H9 (cell line): ENCODE measurements at regions not wholly inside any gene's neighbourhood (a gene's known extent, or its start where the extent isn't known, plus 50 kb on each side); places are given as distances from the start of the nearest gene placed in this dataset.

Experiments used
- DNase-seq: peaks from one replicate; pipeline ENCODE4 v3.0.0-alpha.2; 2017
- H2AFZ ChIP-seq: one replicate; pipeline ENCODE4 v1.6.1; 2013; ENCODE audit warnings: mild to moderate bottlenecking, low read length, control low read depth, moderate library complexity
- H2AK5ac ChIP-seq: 2 replicates; pipeline ENCODE4 v1.6.1; 2013; ENCODE audit warnings: low read length, control low read depth, mixed read lengths; ENCODE audit not compliant: insufficient read length
- H2BK120ac ChIP-seq: one replicate; pipeline ENCODE4 v1.6.1; 2013; ENCODE audit warnings: low read depth, mild to moderate bottlenecking, low read length, control low read depth, inconsistent platforms; ENCODE audit not compliant: poor library complexity, severe bottlenecking
- H2BK12ac ChIP-seq: 2 replicates; pipeline ENCODE4 v1.6.1; 2013; ENCODE audit warnings: low read length, control low read depth, mixed read lengths, low read depth; ENCODE audit not compliant: insufficient read length
- H2BK15ac ChIP-seq: 2 replicates; pipeline ENCODE4 v1.6.1; 2013; ENCODE audit warnings: low read depth, low read length, control low read depth
- H2BK20ac ChIP-seq: one replicate; pipeline ENCODE4 v1.6.1; 2013; ENCODE audit warnings: low read depth, mild to moderate bottlenecking, low read length, control low read depth, inconsistent platforms; ENCODE audit not compliant: poor library complexity, severe bottlenecking
- H2BK5ac ChIP-seq: 2 replicates; pipeline ENCODE4 v1.6.1; 2013; ENCODE audit warnings: low read length, control low read depth, mixed read lengths; ENCODE audit not compliant: insufficient read length
- H3K14ac ChIP-seq: 2 replicates; pipeline ENCODE4 v1.6.1; 2013; ENCODE audit warnings: low read length, control low read depth; ENCODE audit not compliant: insufficient read depth
- H3K18ac ChIP-seq: 2 replicates; pipeline ENCODE4 v1.6.1; 2013; ENCODE audit warnings: low read depth, mild to moderate bottlenecking, mixed read lengths, low read length, control low read depth; ENCODE audit not compliant: insufficient read length
- H3K23ac ChIP-seq: 2 replicates; pipeline ENCODE4 v1.6.1; 2013; ENCODE audit warnings: low read length, control low read depth, mixed read lengths, low read depth; ENCODE audit not compliant: insufficient read length
- H3K23me2 ChIP-seq: 2 replicates; pipeline ENCODE4 v1.6.1; 2013; ENCODE audit warnings: low read depth, mild to moderate bottlenecking, mixed read lengths, low read length, control low read depth; ENCODE audit not compliant: insufficient read length, poor library complexity, severe bottlenecking
- H3K27ac ChIP-seq: 2 replicates; pipeline ENCODE4 v1.5.1; 2013; ENCODE audit warnings: low read length, control low read depth, mixed read lengths, low read depth; ENCODE audit not compliant: insufficient read length
- H3K27me3 ChIP-seq: 2 replicates; pipeline ENCODE4 v1.6.1; 2013; ENCODE audit warnings: low read length, control low read depth, inconsistent platforms; ENCODE audit not compliant: insufficient read depth
- H3K4ac ChIP-seq: 2 replicates; pipeline ENCODE4 v1.6.1; 2013; ENCODE audit warnings: low read depth, mild to moderate bottlenecking, control low read depth, inconsistent platforms, low read length, moderate library complexity
- H3K4me1 ChIP-seq: 2 replicates; pipeline ENCODE4 v1.6.1; 2013; ENCODE audit warnings: low read length, control low read depth, inconsistent platforms; ENCODE audit not compliant: insufficient read depth
- H3K4me2 ChIP-seq: 2 replicates; pipeline ENCODE4 v1.6.1; 2013; ENCODE audit warnings: low read length, control low read depth, mixed read lengths; ENCODE audit not compliant: insufficient read length, insufficient read depth
- H3K56ac ChIP-seq: 2 replicates; pipeline ENCODE4 v1.6.1; 2013; ENCODE audit warnings: low read depth, mild to moderate bottlenecking, mixed read lengths, low read length, control low read depth; ENCODE audit not compliant: insufficient read length
- H3K79me1 ChIP-seq: 2 replicates; pipeline ENCODE4 v1.6.1; 2013; ENCODE audit warnings: low read depth, mild to moderate bottlenecking, moderate library complexity, low read length, control low read depth, inconsistent platforms; ENCODE audit not compliant: insufficient read depth, poor library complexity, severe bottlenecking
- H3K79me2 ChIP-seq: 2 replicates; pipeline ENCODE4 v1.6.1; 2013; ENCODE audit warnings: low read length, control low read depth, inconsistent platforms; ENCODE audit not compliant: insufficient read depth
- H3K9ac ChIP-seq: 2 replicates; pipeline ENCODE4 v1.6.1; 2013; ENCODE audit warnings: low read length, control low read depth, mixed read lengths; ENCODE audit not compliant: insufficient read length; ENCODE audit errors: extremely low read depth
- H3K9me3 ChIP-seq: one replicate; pipeline ENCODE4 v1.6.1; 2013; ENCODE audit warnings: low read depth, low read length, inconsistent platforms; ENCODE audit not compliant: control insufficient read depth
- H3T11ph ChIP-seq: one replicate; pipeline ENCODE4 v1.6.1; 2013; ENCODE audit warnings: mild to moderate bottlenecking, low read length, control low read depth, inconsistent platforms
- H4K20me1 ChIP-seq: one replicate; pipeline ENCODE4 v1.6.1; 2013; ENCODE audit not compliant: control insufficient read depth, insufficient read length, insufficient read depth
- H4K5ac ChIP-seq: 2 replicates; pipeline ENCODE4 v1.6.1; 2013; ENCODE audit warnings: low read depth, mild to moderate bottlenecking, mixed read lengths, low read length, control low read depth; ENCODE audit not compliant: insufficient read length
- H4K8ac ChIP-seq: replicated peaks from 2 replicates; pipeline ENCODE4 v1.6.1; 2013; ENCODE audit warnings: low read length, control low read depth, mixed read lengths, low read depth; ENCODE audit not compliant: insufficient read length
- H4K91ac ChIP-seq: 2 replicates; pipeline ENCODE4 v1.6.1; 2013; ENCODE audit warnings: low read depth, mild to moderate bottlenecking, moderate library complexity, mixed read lengths, low read length, control low read depth; ENCODE audit not compliant: insufficient read length
- H3K27ac Mint-ChIP-seq, 3 experiments: 2 replicates in 2 of 3; 3 replicates in 1 of 3; pipeline ENCODE4 v1.8.0; 2020 to 2021; ENCODE audit warnings: mixed read lengths in 3 of 3, mild to moderate bottlenecking in 1 of 3, moderate library complexity in 1 of 3
- H3K27me3 Mint-ChIP-seq: 2 replicates; pipeline ENCODE4 v1.8.0; 2021; ENCODE audit warnings: low read depth, mild to moderate bottlenecking, moderate library complexity, mixed read lengths
- H3K36me3 Mint-ChIP-seq, 3 experiments: 2 replicates in 2 of 3; 3 replicates in 1 of 3; pipeline ENCODE4 v1.8.0; 2020 to 2021; ENCODE audit warnings: low read depth in 3 of 3, mixed read lengths in 3 of 3; ENCODE audit not compliant: insufficient read depth in 1 of 3
- H3K4me1 Mint-ChIP-seq, 2 experiments: 2 replicates each; pipeline ENCODE4 v1.8.0; 2020; ENCODE audit warnings: mixed read lengths in 2 of 2
- H3K4me3 Mint-ChIP-seq, 2 experiments: 2 replicates in 1 of 2; 3 replicates in 1 of 2; pipeline ENCODE4 v1.8.0; 2020 to 2021; ENCODE audit warnings: mild to moderate bottlenecking in 2 of 2, mixed read lengths in 2 of 2, moderate library complexity in 1 of 2
- H3K9me3 Mint-ChIP-seq, 2 experiments: 2 replicates in 1 of 2; 3 replicates in 1 of 2; pipeline ENCODE4 v1.8.0; 2020; ENCODE audit warnings: mild to moderate bottlenecking in 2 of 2, mixed read lengths in 2 of 2, moderate library complexity in 1 of 2
- WGBS: extraction: QIAGEN DNeasy Blood & Tissue Kit; methylation state at CpG from one replicate; pipeline ENCODE4 v1.1.7; 2013; ENCODE audit warnings: missing lambda C conversion rate, low lambda C conversion rate, mixed read lengths; ENCODE audit not compliant: insufficient read length; ENCODE audit errors: extremely low coverage; 5-methylcytosine and 5-hydroxymethylcytosine counted together
- TF ChIP-seq, protein P1 (sequence below): fragments of 200-600 bp; sonication (generic); conservative IDR thresholded peaks from 3 replicates; pipeline ENCODE4 v1.8.0; 2021; ENCODE audit warnings: antibody characterized with exemption, mild to moderate bottlenecking

DNA sequence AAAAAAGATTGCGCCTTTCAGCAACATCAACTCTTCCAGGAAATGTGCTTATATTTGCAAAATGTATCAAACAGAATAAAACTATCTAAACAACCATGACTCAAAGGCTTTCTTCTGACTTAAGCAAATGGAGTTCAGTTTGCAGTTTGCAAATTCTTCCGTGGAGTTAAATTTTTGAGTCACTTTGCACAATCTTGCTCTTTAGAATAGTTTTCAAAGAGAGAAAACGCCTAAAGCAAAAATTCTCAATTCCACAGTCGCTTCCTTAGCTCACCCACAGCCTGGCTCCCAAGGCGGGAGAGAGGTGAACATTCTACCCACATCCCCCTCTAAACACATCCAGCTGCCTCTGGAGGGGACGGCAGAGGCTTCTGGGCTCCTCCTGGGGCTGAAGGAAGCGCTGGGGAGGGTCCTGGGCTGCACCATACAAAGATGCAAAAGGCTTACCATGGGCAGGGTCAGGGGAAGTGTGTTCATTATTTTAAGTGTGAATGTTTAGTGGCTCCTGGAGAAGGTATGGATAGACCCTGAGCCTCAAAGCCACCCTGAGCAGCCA lies 1487.3 kb downstream of the TBC1D22A start:
- H3K56ac ChIP-seq, result no peak overlapping the region
- no CpG with 5 or more reads among the region's 7 CpGs for WGBS
- H2BK5ac ChIP-seq, result no peak overlapping the region
- no peaks in the 10 kb centered on the region; the same call in 1 of the 2 replicates for H3K4me1 ChIP-seq
- H3K4ac ChIP-seq, result no peak overlapping the region
- no peak overlapping the region for H2BK12ac ChIP-seq
- no peak for DNase-seq
- no peaks in the 10 kb centered on the region for H4K20me1 ChIP-seq
- no peak overlapping the region for H3K9ac ChIP-seq
- no peaks in the 10 kb centered on the region for H3K79me2 ChIP-seq
- Mint-ChIP-seq H3K9me3 (no peaks in the 10 kb centered on the region), H3K4me1 (peaks cover 12 to 15% of the 10 kb centered on the region in 2 experiments), H3K4me3 (no peak overlapping the region), H3K36me3 (no peaks in the 10 kb centered on the region), H3K27ac (no peak overlapping the region), H3K27me3 (peaks cover 32% of the 10 kb centered on the region)
- H3K14ac ChIP-seq, result no peak overlapping the region
- no peak overlapping the region for H4K8ac ChIP-seq
- no peak overlapping the region for H3K4me2 ChIP-seq
- no peak overlapping the region for H3K18ac ChIP-seq
- no peak overlapping the region for H2BK15ac ChIP-seq
- no peak overlapping the region for H2AFZ ChIP-seq
- H3T11ph ChIP-seq, result no peak overlapping the region
- no peaks in the 10 kb centered on the region for H3K79me1 ChIP-seq
- TF ChIP-seq, protein P1, sequence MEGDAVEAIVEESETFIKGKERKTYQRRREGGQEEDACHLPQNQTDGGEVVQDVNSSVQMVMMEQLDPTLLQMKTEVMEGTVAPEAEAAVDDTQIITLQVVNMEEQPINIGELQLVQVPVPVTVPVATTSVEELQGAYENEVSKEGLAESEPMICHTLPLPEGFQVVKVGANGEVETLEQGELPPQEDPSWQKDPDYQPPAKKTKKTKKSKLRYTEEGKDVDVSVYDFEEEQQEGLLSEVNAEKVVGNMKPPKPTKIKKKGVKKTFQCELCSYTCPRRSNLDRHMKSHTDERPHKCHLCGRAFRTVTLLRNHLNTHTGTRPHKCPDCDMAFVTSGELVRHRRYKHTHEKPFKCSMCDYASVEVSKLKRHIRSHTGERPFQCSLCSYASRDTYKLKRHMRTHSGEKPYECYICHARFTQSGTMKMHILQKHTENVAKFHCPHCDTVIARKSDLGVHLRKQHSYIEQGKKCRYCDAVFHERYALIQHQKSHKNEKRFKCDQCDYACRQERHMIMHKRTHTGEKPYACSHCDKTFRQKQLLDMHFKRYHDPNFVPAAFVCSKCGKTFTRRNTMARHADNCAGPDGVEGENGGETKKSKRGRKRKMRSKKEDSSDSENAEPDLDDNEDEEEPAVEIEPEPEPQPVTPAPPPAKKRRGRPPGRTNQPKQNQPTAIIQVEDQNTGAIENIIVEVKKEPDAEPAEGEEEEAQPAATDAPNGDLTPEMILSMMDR, result no peak
- no peak overlapping the region for H3K27ac ChIP-seq
- no peaks in the 10 kb centered on the region for H3K23me2 ChIP-seq
- H3K27me3 ChIP-seq, result no peaks in the 10 kb centered on the region; the same call in 1 of the 2 replicates
- H4K91ac ChIP-seq, result no peak overlapping the region
- H2BK20ac ChIP-seq, result no peak overlapping the region
- no peaks in the 10 kb centered on the region for H3K9me3 ChIP-seq
- H2BK120ac ChIP-seq, result no peak overlapping the region
- H2AK5ac ChIP-seq, result no peak overlapping the region
- H3K23ac ChIP-seq, result no peak overlapping the region
- H4K5ac ChIP-seq, result no peak overlapping the region
